H9 (cell line): ENCODE measurements at regions not wholly inside any gene's neighbourhood (a gene's known extent, or its start where the extent isn't known, plus 50 kb on each side); places are given as distances from the start of the nearest gene placed in this dataset.
A peak's percentile ranks its signal among the peaks of the same experiment; 100 is the strongest.

Source experiments
- DNase-seq: peaks from one replicate; pipeline ENCODE4 v3.0.0-alpha.2; 2017
- H2AFZ ChIP-seq: one replicate; pipeline ENCODE4 v1.6.1; 2013; ENCODE audit warnings: mild to moderate bottlenecking, low read length, control low read depth, moderate library complexity
- H2AK5ac ChIP-seq: 2 replicates; pipeline ENCODE4 v1.6.1; 2013; ENCODE audit warnings: low read length, control low read depth, mixed read lengths; ENCODE audit not compliant: insufficient read length
- H2BK120ac ChIP-seq: one replicate; pipeline ENCODE4 v1.6.1; 2013; ENCODE audit warnings: low read depth, mild to moderate bottlenecking, low read length, control low read depth, inconsistent platforms; ENCODE audit not compliant: poor library complexity, severe bottlenecking
- H2BK12ac ChIP-seq: 2 replicates; pipeline ENCODE4 v1.6.1; 2013; ENCODE audit warnings: low read length, control low read depth, mixed read lengths, low read depth; ENCODE audit not compliant: insufficient read length
- H2BK15ac ChIP-seq: 2 replicates; pipeline ENCODE4 v1.6.1; 2013; ENCODE audit warnings: low read depth, low read length, control low read depth
- H2BK20ac ChIP-seq: one replicate; pipeline ENCODE4 v1.6.1; 2013; ENCODE audit warnings: low read depth, mild to moderate bottlenecking, low read length, control low read depth, inconsistent platforms; ENCODE audit not compliant: poor library complexity, severe bottlenecking
- H2BK5ac ChIP-seq: 2 replicates; pipeline ENCODE4 v1.6.1; 2013; ENCODE audit warnings: low read length, control low read depth, mixed read lengths; ENCODE audit not compliant: insufficient read length
- H3K14ac ChIP-seq: 2 replicates; pipeline ENCODE4 v1.6.1; 2013; ENCODE audit warnings: low read length, control low read depth; ENCODE audit not compliant: insufficient read depth
- H3K18ac ChIP-seq: 2 replicates; pipeline ENCODE4 v1.6.1; 2013; ENCODE audit warnings: low read depth, mild to moderate bottlenecking, mixed read lengths, low read length, control low read depth; ENCODE audit not compliant: insufficient read length
- H3K23ac ChIP-seq: 2 replicates; pipeline ENCODE4 v1.6.1; 2013; ENCODE audit warnings: low read length, control low read depth, mixed read lengths, low read depth; ENCODE audit not compliant: insufficient read length
- H3K23me2 ChIP-seq: 2 replicates; pipeline ENCODE4 v1.6.1; 2013; ENCODE audit warnings: low read depth, mild to moderate bottlenecking, mixed read lengths, low read length, control low read depth; ENCODE audit not compliant: insufficient read length, poor library complexity, severe bottlenecking
- H3K27ac ChIP-seq: 2 replicates; pipeline ENCODE4 v1.5.1; 2013; ENCODE audit warnings: low read length, control low read depth, mixed read lengths, low read depth; ENCODE audit not compliant: insufficient read length
- H3K27me3 ChIP-seq: 2 replicates; pipeline ENCODE4 v1.6.1; 2013; ENCODE audit warnings: low read length, control low read depth, inconsistent platforms; ENCODE audit not compliant: insufficient read depth
- H3K4ac ChIP-seq: 2 replicates; pipeline ENCODE4 v1.6.1; 2013; ENCODE audit warnings: low read depth, mild to moderate bottlenecking, control low read depth, inconsistent platforms, low read length, moderate library complexity
- H3K4me1 ChIP-seq: 2 replicates; pipeline ENCODE4 v1.6.1; 2013; ENCODE audit warnings: low read length, control low read depth, inconsistent platforms; ENCODE audit not compliant: insufficient read depth
- H3K4me2 ChIP-seq: 2 replicates; pipeline ENCODE4 v1.6.1; 2013; ENCODE audit warnings: low read length, control low read depth, mixed read lengths; ENCODE audit not compliant: insufficient read length, insufficient read depth
- H3K56ac ChIP-seq: 2 replicates; pipeline ENCODE4 v1.6.1; 2013; ENCODE audit warnings: low read depth, mild to moderate bottlenecking, mixed read lengths, low read length, control low read depth; ENCODE audit not compliant: insufficient read length
- H3K79me1 ChIP-seq: 2 replicates; pipeline ENCODE4 v1.6.1; 2013; ENCODE audit warnings: low read depth, mild to moderate bottlenecking, moderate library complexity, low read length, control low read depth, inconsistent platforms; ENCODE audit not compliant: insufficient read depth, poor library complexity, severe bottlenecking
- H3K79me2 ChIP-seq: 2 replicates; pipeline ENCODE4 v1.6.1; 2013; ENCODE audit warnings: low read length, control low read depth, inconsistent platforms; ENCODE audit not compliant: insufficient read depth
- H3K9ac ChIP-seq: 2 replicates; pipeline ENCODE4 v1.6.1; 2013; ENCODE audit warnings: low read length, control low read depth, mixed read lengths; ENCODE audit not compliant: insufficient read length; ENCODE audit errors: extremely low read depth
- H3K9me3 ChIP-seq: one replicate; pipeline ENCODE4 v1.6.1; 2013; ENCODE audit warnings: low read depth, low read length, inconsistent platforms; ENCODE audit not compliant: control insufficient read depth
- H3T11ph ChIP-seq: one replicate; pipeline ENCODE4 v1.6.1; 2013; ENCODE audit warnings: mild to moderate bottlenecking, low read length, control low read depth, inconsistent platforms
- H4K20me1 ChIP-seq: one replicate; pipeline ENCODE4 v1.6.1; 2013; ENCODE audit not compliant: control insufficient read depth, insufficient read length, insufficient read depth
- H4K5ac ChIP-seq: 2 replicates; pipeline ENCODE4 v1.6.1; 2013; ENCODE audit warnings: low read depth, mild to moderate bottlenecking, mixed read lengths, low read length, control low read depth; ENCODE audit not compliant: insufficient read length
- H4K8ac ChIP-seq: replicated peaks from 2 replicates; pipeline ENCODE4 v1.6.1; 2013; ENCODE audit warnings: low read length, control low read depth, mixed read lengths, low read depth; ENCODE audit not compliant: insufficient read length
- H4K91ac ChIP-seq: 2 replicates; pipeline ENCODE4 v1.6.1; 2013; ENCODE audit warnings: low read depth, mild to moderate bottlenecking, moderate library complexity, mixed read lengths, low read length, control low read depth; ENCODE audit not compliant: insufficient read length
- H3K27ac Mint-ChIP-seq, 3 experiments: 2 replicates in 2 of 3; 3 replicates in 1 of 3; pipeline ENCODE4 v1.8.0; 2020 to 2021; ENCODE audit warnings: mixed read lengths in 3 of 3, mild to moderate bottlenecking in 1 of 3, moderate library complexity in 1 of 3
- H3K27me3 Mint-ChIP-seq: 2 replicates; pipeline ENCODE4 v1.8.0; 2021; ENCODE audit warnings: low read depth, mild to moderate bottlenecking, moderate library complexity, mixed read lengths
- H3K36me3 Mint-ChIP-seq, 3 experiments: 2 replicates in 2 of 3; 3 replicates in 1 of 3; pipeline ENCODE4 v1.8.0; 2020 to 2021; ENCODE audit warnings: low read depth in 3 of 3, mixed read lengths in 3 of 3; ENCODE audit not compliant: insufficient read depth in 1 of 3
- H3K4me1 Mint-ChIP-seq, 2 experiments: 2 replicates each; pipeline ENCODE4 v1.8.0; 2020; ENCODE audit warnings: mixed read lengths in 2 of 2
- H3K4me3 Mint-ChIP-seq, 2 experiments: 2 replicates in 1 of 2; 3 replicates in 1 of 2; pipeline ENCODE4 v1.8.0; 2020 to 2021; ENCODE audit warnings: mild to moderate bottlenecking in 2 of 2, mixed read lengths in 2 of 2, moderate library complexity in 1 of 2
- H3K9me3 Mint-ChIP-seq, 2 experiments: 2 replicates in 1 of 2; 3 replicates in 1 of 2; pipeline ENCODE4 v1.8.0; 2020; ENCODE audit warnings: mild to moderate bottlenecking in 2 of 2, mixed read lengths in 2 of 2, moderate library complexity in 1 of 2
- WGBS: extraction: QIAGEN DNeasy Blood & Tissue Kit; methylation state at CpG from one replicate; pipeline ENCODE4 v1.1.7; 2013; ENCODE audit warnings: missing lambda C conversion rate, low lambda C conversion rate, mixed read lengths; ENCODE audit not compliant: insufficient read length; ENCODE audit errors: extremely low coverage; 5-methylcytosine and 5-hydroxymethylcytosine counted together
- TF ChIP-seq, protein P1 (sequence below): fragments of 200-600 bp; sonication (generic); conservative IDR thresholded peaks from 3 replicates; pipeline ENCODE4 v1.8.0; 2021; ENCODE audit warnings: antibody characterized with exemption, mild to moderate bottlenecking

DNA sequence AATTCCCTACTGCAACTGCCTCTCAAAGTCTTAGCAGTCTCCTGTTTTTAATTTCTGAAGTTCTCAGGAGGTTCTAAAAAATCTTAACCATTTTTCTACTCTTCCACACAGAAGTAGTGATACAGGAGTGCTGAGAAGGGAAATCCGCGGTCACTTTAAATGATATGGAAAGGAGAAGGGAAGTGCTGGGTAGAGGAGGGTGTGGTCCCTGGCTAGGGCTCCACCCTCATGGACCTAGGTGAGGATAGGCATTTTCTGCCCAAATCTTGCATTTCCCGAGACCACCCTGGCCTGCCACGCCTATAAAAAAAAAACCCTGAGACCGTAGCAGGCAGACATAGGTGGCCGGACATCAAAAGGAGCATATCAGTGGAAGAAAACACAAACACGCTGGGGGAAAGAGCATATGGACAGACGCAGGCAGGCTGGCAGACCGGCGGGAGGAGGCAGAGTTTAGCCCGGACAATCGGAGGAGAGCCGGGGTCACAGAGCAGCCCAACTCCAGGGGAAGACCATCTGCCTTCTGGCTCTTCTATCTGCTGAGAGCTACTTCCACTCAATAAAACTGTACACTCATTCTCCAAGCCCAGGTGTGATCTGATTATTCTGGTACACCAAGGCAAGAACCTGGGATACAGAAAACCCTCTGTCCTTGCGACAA is 85.7 kb downstream of the POU3F4 start:
- Histone ChIP-seq H2BK120ac (no peak overlapping the region), H3K18ac (no peak overlapping the region), H3K23me2 (no peaks in the 10 kb centered on the region), H3K4ac (no peak overlapping the region), H2BK15ac (no peak overlapping the region), H3K56ac (no peak overlapping the region), H3K79me1 (no peaks in the 10 kb centered on the region), H3K9me3 (no peaks in the 10 kb centered on the region), H3K9ac (no peak overlapping the region), H2BK20ac (no peak overlapping the region), H2AK5ac (no peak overlapping the region), H3K4me2 (peak overlapping the region; percentile 16), H4K8ac (no peak overlapping the region), H4K5ac (no peak overlapping the region), H3K27ac (no peak overlapping the region), H4K20me1 (no peaks in the 10 kb centered on the region), H3K4me1 (no peaks in the 10 kb centered on the region), H3K79me2 (no peaks in the 10 kb centered on the region), H3K14ac (no peak overlapping the region), H2AFZ (no peak overlapping the region), H3K27me3 (no peaks in the 10 kb centered on the region), H3T11ph (no peak overlapping the region), H2BK5ac (no peak overlapping the region), H2BK12ac (no peak overlapping the region), H4K91ac (no peak overlapping the region), H3K23ac (no peak overlapping the region)
- Mint-ChIP-seq H3K4me3 (peak overlapping the region in 1 of 2 experiments; percentile 67; a peak in 2 of 5 replicates), H3K27me3 (no peaks in the 10 kb centered on the region), H3K4me1 (peaks cover 0 to 4% of the 10 kb centered on the region in 2 experiments; a peak in 2 of 4 replicates), H3K9me3 (peaks cover 46 to 50% of the 10 kb centered on the region in 2 experiments), H3K27ac (no peak overlapping the region), H3K36me3 (no peaks in the 10 kb centered on the region; a peak in 1 of 7 replicates)
- no CpG with 5 or more reads among the region's 14 CpGs for WGBS
- no peak for DNase-seq
- TF ChIP-seq, protein P1, sequence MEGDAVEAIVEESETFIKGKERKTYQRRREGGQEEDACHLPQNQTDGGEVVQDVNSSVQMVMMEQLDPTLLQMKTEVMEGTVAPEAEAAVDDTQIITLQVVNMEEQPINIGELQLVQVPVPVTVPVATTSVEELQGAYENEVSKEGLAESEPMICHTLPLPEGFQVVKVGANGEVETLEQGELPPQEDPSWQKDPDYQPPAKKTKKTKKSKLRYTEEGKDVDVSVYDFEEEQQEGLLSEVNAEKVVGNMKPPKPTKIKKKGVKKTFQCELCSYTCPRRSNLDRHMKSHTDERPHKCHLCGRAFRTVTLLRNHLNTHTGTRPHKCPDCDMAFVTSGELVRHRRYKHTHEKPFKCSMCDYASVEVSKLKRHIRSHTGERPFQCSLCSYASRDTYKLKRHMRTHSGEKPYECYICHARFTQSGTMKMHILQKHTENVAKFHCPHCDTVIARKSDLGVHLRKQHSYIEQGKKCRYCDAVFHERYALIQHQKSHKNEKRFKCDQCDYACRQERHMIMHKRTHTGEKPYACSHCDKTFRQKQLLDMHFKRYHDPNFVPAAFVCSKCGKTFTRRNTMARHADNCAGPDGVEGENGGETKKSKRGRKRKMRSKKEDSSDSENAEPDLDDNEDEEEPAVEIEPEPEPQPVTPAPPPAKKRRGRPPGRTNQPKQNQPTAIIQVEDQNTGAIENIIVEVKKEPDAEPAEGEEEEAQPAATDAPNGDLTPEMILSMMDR, result no peak
